ENCODE measurements at regions not wholly inside any gene's neighbourhood (a gene's known extent, or its start where the extent isn't known, plus 50 kb on each side); places are given as distances from the start of the nearest gene placed in this dataset.

DNA sequence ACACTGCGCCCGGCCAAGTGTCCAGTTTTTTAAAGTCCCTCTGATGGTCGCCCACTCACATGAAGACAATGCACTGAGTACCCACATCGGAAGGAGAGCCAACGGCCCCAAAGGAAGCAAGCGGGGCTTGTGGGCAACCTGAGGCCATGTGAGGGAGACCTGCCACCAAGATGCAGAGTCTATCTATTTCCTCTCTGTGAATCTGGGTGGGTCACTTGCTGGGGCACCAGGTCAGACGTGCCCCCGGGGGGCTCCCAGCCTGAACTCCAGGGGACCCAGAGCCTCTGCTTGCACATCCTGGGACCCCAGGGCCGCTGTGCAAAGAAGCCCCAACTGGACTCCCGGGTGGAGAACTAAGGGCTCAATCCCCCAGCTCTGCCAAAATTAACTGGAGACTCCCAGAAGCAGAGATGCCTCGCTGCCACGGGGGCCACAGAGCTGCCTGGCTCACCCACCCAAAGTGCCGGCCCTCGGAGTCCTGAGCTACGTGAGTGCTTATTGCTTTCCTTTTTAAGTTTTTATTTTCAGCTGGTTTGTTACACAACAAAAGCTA, 106.4 kb downstream of the BRD1 start:
- Histone ChIP-seq H3K4me3 (no peak overlapping the region), H3K4me1 (peaks cover 3% of the 10 kb centered on the region; the same call in 1 of the 2 replicates), H3K9me3 (no peaks in the 10 kb centered on the region; the same call in 1 of the 2 replicates), H3K27me3 (ENCODE audit: low read depth) (peaks cover 13% of the 10 kb centered on the region), H3K36me3 (replicated peaks) (no peaks in the 10 kb centered on the region)
- in situ Hi-C loops (cut with MboI; ENCODE audit: low sequenced_read_pairs): no loop called here
- no peak for DNase-seq (ENCODE audit: low spot score in 2 of 2)

DNA sequence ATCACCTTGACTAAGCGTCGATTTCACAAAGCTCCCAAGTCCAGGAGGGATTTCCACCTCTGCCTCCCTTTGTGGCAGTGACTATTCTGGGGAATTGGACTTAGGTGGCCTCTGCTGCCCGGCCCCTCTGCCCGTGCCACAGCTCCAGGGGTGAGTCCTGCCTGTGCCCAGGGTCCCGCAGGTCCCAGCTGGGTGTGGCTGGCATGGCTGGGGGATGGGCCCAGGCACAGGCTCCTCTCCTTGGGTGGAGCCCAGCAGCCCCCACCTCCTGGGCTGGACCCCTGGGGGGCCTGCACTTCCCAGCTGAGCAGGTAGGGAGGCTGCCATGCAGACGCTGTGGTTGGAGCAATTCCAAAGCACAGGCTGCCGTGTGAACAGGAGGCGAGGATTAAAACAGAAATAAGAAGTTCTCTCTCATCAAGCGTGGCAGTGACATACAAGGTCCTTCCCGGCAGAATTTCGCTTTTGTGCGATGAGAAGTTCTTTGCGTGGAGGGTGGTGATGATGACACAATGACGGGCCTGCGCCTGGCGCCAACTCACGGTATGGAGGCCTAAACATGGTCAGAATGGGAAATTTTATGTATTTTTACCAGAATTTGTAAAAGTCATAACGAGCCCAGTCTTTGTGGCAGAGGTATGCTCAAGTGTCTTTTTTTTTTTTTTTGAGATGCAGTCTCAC, 107.3 kb downstream of the BRD1 start:
- H3K27me3 ChIP-seq (ENCODE audit: low read depth): peaks cover 9% of the 10 kb centered on the region
- in situ Hi-C loops (cut with MboI; ENCODE audit: low sequenced_read_pairs): no loop called here
- DNase-seq (ENCODE audit: low spot score in 2 of 2): no peak

DNA sequence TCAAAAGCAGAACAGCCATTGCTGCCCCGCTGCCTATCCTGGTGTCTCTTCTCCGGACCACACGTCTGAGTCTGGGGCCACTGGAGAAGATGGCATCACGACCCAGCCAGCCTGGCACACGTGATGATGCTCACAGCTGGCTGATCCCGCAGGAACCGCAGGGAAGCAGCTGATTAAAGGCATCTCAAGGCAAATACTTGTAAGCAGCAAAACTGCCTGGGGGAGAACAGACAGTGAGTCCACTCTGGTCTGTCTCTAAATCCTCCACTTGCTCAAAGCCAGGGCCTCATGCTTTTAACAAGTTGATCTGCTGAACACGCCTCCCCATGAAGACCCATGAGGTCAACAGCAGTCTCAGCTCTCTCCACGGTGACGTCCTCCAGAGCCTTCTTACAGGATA, 108.6 kb downstream of the BRD1 start:
- no peaks in the 10 kb centered on the region for H3K36me3 ChIP-seq (replicated peaks)
- H3K4me3 ChIP-seq: no peak overlapping the region
- H3K27me3 ChIP-seq (ENCODE audit: low read depth): no peaks in the 10 kb centered on the region
- no peaks in the 10 kb centered on the region; the same call in 1 of the 2 replicates for H3K9me3 ChIP-seq
- no peaks in the 10 kb centered on the region for H3K4me1 ChIP-seq
- no peak for DNase-seq (ENCODE audit: low spot score in 2 of 2)
- in situ Hi-C loops (cut with MboI; ENCODE audit: low sequenced_read_pairs): no loop called here

More for the DNA sequence above, 107.3 kb downstream of the BRD1 start:
- no peaks in the 10 kb centered on the region; the same call in 1 of the 2 replicates for H3K9me3 ChIP-seq
- H3K4me1 ChIP-seq: peaks cover 3% of the 10 kb centered on the region; the same call in 1 of the 2 replicates
- no peaks in the 10 kb centered on the region for H3K36me3 ChIP-seq (replicated peaks)
- no peak overlapping the region for H3K4me3 ChIP-seq

GRCh38 chr22:49718396-49718795, 109.3 kb downstream of the BRD1 start:
- Histone ChIP-seq H3K4me3 (no peak overlapping the region), H3K27me3 (ENCODE audit: low read depth) (no peaks in the 10 kb centered on the region), H3K36me3 (replicated peaks) (no peaks in the 10 kb centered on the region), H3K4me1 (no peaks in the 10 kb centered on the region), H3K9me3 (no peaks in the 10 kb centered on the region; the same call in 1 of the 2 replicates)
- DNase-seq (ENCODE audit: low spot score in 2 of 2): no peak
- in situ Hi-C loops (cut with MboI; ENCODE audit: low sequenced_read_pairs): no loop called here

GRCh38 chr22:49717322-49717919, 110.3 kb downstream of the BRD1 start:
- Histone ChIP-seq H3K9me3 (no peaks in the 10 kb centered on the region), H3K27me3 (ENCODE audit: low read depth) (no peaks in the 10 kb centered on the region), H3K36me3 (replicated peaks) (no peaks in the 10 kb centered on the region), H3K4me1 (no peaks in the 10 kb centered on the region), H3K4me3 (no peak overlapping the region)
- in situ Hi-C loops (cut with MboI; ENCODE audit: low sequenced_read_pairs): no loop called here
- DNase-seq (ENCODE audit: low spot score in 2 of 2): no peak

- no peak overlapping the region for H3K4me3 ChIP-seq
- no peaks in the 10 kb centered on the region for H3K27me3 ChIP-seq (ENCODE audit: low read depth)
- H3K36me3 ChIP-seq (replicated peaks): no peaks in the 10 kb centered on the region
- H3K9me3 ChIP-seq: no peaks in the 10 kb centered on the region
- no peaks in the 10 kb centered on the region for H3K4me1 ChIP-seq
- in situ Hi-C loops (cut with MboI; ENCODE audit: low sequenced_read_pairs): no loop called here
- no peak for DNase-seq (ENCODE audit: low spot score in 2 of 2)
These were observed 111.2 kb downstream of the BRD1 start for GRCh38 chr22:49716441-49716840.

DNA sequence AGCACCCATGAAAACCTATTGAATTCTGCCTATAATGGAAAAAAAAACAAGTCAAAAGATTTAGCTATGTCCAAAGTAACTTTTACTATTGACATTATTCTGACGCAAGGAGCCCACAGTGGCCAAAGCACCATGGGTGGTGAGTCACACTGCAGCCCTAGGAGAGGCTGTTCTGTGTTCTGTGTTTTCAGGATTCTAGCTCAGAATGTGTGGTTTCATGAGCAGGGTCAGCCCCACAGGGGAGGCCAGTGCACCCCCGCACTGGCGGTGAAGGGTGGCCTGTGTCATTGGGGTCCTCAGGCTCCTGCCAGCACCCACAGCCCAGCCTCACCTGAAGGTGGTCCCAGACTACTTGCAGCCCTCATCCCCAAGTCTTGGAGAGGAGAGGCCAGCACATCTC, 112.2 kb downstream of the BRD1 start:
- in situ Hi-C loops (cut with MboI; ENCODE audit: low sequenced_read_pairs): no loop called here
- Histone ChIP-seq H3K4me1 (no peaks in the 10 kb centered on the region), H3K4me3 (no peak overlapping the region), H3K9me3 (no peaks in the 10 kb centered on the region), H3K27me3 (ENCODE audit: low read depth) (no peaks in the 10 kb centered on the region), H3K36me3 (replicated peaks) (no peaks in the 10 kb centered on the region)
- DNase-seq (ENCODE audit: low spot score in 2 of 2): no peak

- in situ Hi-C loops (cut with MboI; ENCODE audit: low sequenced_read_pairs): no loop called here
- no peak for DNase-seq (ENCODE audit: low spot score in 2 of 2)
- H3K4me1 ChIP-seq: no peaks in the 10 kb centered on the region
These were observed 114.7 kb downstream of the BRD1 start for GRCh38 chr22:49713003-49713402.

GRCh38 chr22:49712195-49712791, 115.4 kb downstream of the BRD1 start:
- H3K27me3 ChIP-seq (ENCODE audit: low read depth): no peaks in the 10 kb centered on the region
- no peaks in the 10 kb centered on the region for H3K4me1 ChIP-seq
- DNase-seq (ENCODE audit: low spot score in 2 of 2): peak in 1 of 2 experiments; percentile 52
- no peak overlapping the region for H3K4me3 ChIP-seq
- in situ Hi-C loops (cut with MboI; ENCODE audit: low sequenced_read_pairs): no loop called here
- H3K36me3 ChIP-seq (replicated peaks): no peaks in the 10 kb centered on the region
- H3K9me3 ChIP-seq: no peaks in the 10 kb centered on the region

More at GRCh38 chr22:49713003-49713402, 114.7 kb downstream of the BRD1 start:
- no peak overlapping the region for H3K4me3 ChIP-seq
- H3K27me3 ChIP-seq (ENCODE audit: low read depth): no peaks in the 10 kb centered on the region
- H3K9me3 ChIP-seq: no peaks in the 10 kb centered on the region
- no peaks in the 10 kb centered on the region for H3K36me3 ChIP-seq (replicated peaks)

GRCh38 chr22:49710746-49711145, 116.9 kb downstream of the BRD1 start:
- no peak for DNase-seq (ENCODE audit: low spot score in 2 of 2)
- in situ Hi-C loops (cut with MboI; ENCODE audit: low sequenced_read_pairs): no loop called here
- Histone ChIP-seq H3K4me1 (no peaks in the 10 kb centered on the region), H3K36me3 (replicated peaks) (no peaks in the 10 kb centered on the region), H3K4me3 (no peak overlapping the region), H3K9me3 (no peaks in the 10 kb centered on the region), H3K27me3 (ENCODE audit: low read depth) (no peaks in the 10 kb centered on the region)

GRCh38 chr22:49709464-49709863, 118.2 kb downstream of the BRD1 start:
- no peak overlapping the region for H3K4me3 ChIP-seq
- in situ Hi-C loops (cut with MboI; ENCODE audit: low sequenced_read_pairs): no loop called here

DNA sequence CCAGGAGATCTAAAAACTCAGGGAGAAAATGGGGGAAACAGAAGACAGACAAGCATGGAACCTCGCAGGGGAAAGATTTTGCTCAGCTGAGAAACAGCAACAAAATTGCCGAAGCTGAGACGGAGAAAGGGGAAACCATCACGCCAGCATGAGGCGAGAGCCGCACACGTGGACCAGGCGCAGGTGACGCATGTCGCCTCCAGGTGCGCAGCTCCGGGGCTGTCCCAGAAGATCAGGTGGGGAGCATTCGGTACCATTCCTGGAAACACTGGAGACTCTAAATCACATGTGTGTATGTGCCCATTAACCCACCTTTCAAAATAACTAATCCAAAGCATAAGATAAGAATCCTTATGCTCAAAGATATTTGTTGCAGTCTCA, 121.7 kb downstream of the BRD1 start:
- no peaks in the 10 kb centered on the region for H3K36me3 ChIP-seq (replicated peaks)
- H3K9me3 ChIP-seq: peaks cover 5% of the 10 kb centered on the region; the same call in 1 of the 2 replicates
- in situ Hi-C loops (cut with MboI; ENCODE audit: low sequenced_read_pairs): no loop called here
- H3K27me3 ChIP-seq (ENCODE audit: low read depth): no peaks in the 10 kb centered on the region
- H3K4me3 ChIP-seq: no peak overlapping the region
- no peak for DNase-seq (ENCODE audit: low spot score in 2 of 2)
- no peaks in the 10 kb centered on the region for H3K4me1 ChIP-seq

More at GRCh38 chr22:49709464-49709863, 118.2 kb downstream of the BRD1 start:
- DNase-seq (ENCODE audit: low spot score in 2 of 2): no peak
- Histone ChIP-seq H3K36me3 (replicated peaks) (no peaks in the 10 kb centered on the region), H3K9me3 (no peaks in the 10 kb centered on the region), H3K4me1 (no peaks in the 10 kb centered on the region), H3K27me3 (ENCODE audit: low read depth) (no peaks in the 10 kb centered on the region)

DNA sequence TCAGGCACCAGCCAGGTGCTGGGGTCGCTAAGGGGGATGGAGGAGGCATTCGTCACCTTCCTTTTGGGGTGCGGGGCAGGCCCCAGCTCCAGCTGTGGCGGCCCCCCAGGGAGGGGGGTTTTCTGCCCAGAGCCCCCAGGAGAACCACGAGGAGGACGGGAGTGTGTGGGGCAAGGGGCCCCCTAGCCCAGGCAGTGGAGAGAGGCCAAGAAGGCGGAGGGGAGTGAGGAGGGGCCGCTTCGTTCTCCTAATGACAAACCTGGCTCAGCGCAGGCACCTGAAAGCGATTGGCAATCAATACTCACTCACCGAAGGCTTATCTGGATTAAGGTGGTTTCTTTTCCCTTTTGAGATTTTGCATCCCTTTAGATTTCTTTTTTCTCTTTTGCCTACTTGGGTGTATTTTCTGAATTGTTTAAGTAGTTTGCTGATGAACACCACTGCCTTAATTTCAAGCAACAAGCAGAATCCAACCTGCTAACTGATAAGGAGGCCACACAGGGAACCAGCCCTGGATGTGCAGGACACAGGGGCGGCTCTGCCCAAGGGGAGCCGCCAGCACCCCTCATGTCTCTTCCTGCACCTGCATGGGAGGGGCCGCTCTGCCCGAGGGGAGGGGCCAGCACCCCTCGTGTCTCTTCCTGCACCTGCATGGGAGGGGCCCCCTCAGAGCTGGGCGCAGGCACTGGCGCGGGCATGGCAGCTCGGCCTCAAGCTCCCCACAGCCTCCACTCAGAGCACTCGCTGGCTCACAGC, 122.3 kb downstream of the BRD1 start:
- DNase-seq (ENCODE audit: low spot score in 2 of 2): no peak
- H3K27me3 ChIP-seq (ENCODE audit: low read depth): no peaks in the 10 kb centered on the region
- H3K4me1 ChIP-seq: no peaks in the 10 kb centered on the region
- in situ Hi-C loops (cut with MboI; ENCODE audit: low sequenced_read_pairs): no loop called here
- H3K9me3 ChIP-seq: peaks cover 5% of the 10 kb centered on the region; the same call in 1 of the 2 replicates
- H3K4me3 ChIP-seq: no peak overlapping the region
- H3K36me3 ChIP-seq (replicated peaks): no peaks in the 10 kb centered on the region
